ENCODE measurements at regions not wholly inside any gene's neighbourhood (a gene's known extent, or its start where the extent isn't known, plus 50 kb on each side); places are given as distances from the start of the nearest gene placed in this dataset.

GRCh38 chr1:84089465-84089864 lies 54.6 kb upstream of the PRKACB start:
- TF ChIP-seq CTCF (IDR thresholded peaks at IDR 0.05) (no peak), POLR2AphosphoS5 (IDR thresholded peaks at IDR 0.05; ENCODE audit: low read depth, low read length) (no peak), REST (IDR thresholded peaks at IDR 0.05; ENCODE audit: insufficient read depth in 1 of 2, low read depth in 2 of 2, low read length in 1 of 2) (no peak), TCF7L2 (IDR thresholded peaks at IDR 0.05; ENCODE audit: low read depth, low read length) (no peak)

Measured in Panc1 (cell line).